ENCODE measurements at regions not wholly inside any gene's neighbourhood (a gene's known extent, or its start where the extent isn't known, plus 50 kb on each side); places are given as distances from the start of the nearest gene placed in this dataset.

DNA sequence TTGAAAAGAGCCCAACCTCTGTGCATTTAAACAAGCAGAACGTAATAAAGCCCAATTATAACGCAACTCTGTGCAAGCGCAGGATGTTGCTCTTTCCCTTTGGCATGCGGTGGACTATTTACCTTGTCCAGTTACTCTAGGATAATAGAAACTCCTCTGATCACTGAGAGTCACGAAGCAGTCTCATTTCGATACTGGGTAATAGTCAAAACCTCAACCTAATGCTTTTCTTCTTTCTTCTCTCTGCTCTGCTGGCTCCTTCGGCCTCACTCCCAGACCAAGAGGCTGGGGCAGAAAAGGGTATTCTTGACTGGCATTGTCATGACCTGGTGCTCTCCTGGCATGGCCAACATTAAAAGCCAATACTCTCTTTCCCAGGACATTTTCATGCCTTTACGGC, 89.7 kb upstream of the GCFC2 start:
- H4K20me1 ChIP-seq: no peaks in the 10 kb centered on the region
- no peaks in the 10 kb centered on the region for H3K36me3 ChIP-seq
- no peak for TF ChIP-seq Cebpa-rat (IDR thresholded peaks at IDR 0.05)
- no peaks in the 10 kb centered on the region for H3K27me3 ChIP-seq
- H3K9me3 ChIP-seq (replicated peaks in 1 of 11): no peaks in the 10 kb centered on the region
- H3K9ac ChIP-seq: no peak overlapping the region
- H3K4me2 ChIP-seq: peak overlapping the region in 2 of 11 experiments; percentile 42 to 46; a peak in 3 of 22 replicates
- no peak overlapping the region for H3K27ac ChIP-seq
- no peak overlapping the region for H3K4me3 ChIP-seq
- H3K4me1 ChIP-seq: peaks cover 0 to 14% (median 0%) of the 10 kb centered on the region in 10 experiments; a peak in 3 of 20 replicates

DNA sequence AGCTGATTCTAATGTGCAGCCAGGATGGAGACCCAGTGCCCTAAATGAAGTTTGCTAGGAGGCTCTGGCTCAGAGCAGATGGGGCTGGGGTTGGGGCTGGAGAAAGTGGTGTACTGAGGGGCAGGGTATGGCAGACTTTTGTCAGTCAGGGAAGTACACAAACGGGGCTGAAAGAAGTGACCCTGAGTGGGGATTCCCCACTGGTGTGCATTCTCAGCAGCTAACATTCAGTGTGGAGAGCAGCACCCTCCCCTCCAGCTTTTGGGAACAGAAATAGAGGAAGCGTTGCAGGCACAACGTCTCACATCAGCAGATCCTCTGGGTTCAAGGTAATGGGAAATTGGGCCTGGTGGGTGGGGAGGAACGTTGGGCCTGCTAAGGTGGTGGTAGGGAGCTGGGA, 89.1 kb upstream of the GCFC2 start:
- Histone ChIP-seq H3K4me3 (no peak overlapping the region), H3K9ac (no peak overlapping the region)

DNA sequence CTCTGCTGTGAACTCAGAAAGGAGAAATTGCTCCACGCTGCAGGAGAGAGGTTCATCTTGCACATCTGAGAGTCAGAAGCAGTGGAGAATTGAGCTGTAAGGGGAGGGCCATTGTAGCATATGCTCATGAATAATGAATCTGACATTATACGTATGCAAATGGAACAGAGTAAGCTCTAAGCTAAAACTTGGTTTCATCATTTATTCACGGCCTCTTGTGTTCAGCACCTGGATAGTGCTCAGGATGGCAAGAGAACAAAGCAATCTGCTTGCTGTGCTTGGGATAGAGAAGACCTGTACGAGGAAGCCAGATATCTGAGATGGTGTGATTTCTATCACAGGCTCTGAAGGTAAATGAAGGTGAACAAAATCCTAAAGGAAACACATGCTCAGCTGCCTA, 87.9 kb upstream of the GCFC2 start:
- H3K4me1 ChIP-seq: peaks cover 0 to 14% (median 0%) of the 10 kb centered on the region in 10 experiments; a peak in 3 of 20 replicates
- no peaks in the 10 kb centered on the region for H4K20me1 ChIP-seq
- H3K9ac ChIP-seq: no peak overlapping the region
- no peaks in the 10 kb centered on the region for H3K9me3 ChIP-seq (replicated peaks in 1 of 11)
- no peaks in the 10 kb centered on the region for H3K27me3 ChIP-seq
- H3K36me3 ChIP-seq: no peaks in the 10 kb centered on the region
- no peak overlapping the region for H3K27ac ChIP-seq
- H3K4me2 ChIP-seq: no peak overlapping the region
- TF ChIP-seq Cebpa-rat (IDR thresholded peaks at IDR 0.05): no peak
- no peak overlapping the region for H3K4me3 ChIP-seq

More for the DNA sequence above, 89.1 kb upstream of the GCFC2 start:
- Histone ChIP-seq H3K36me3 (no peaks in the 10 kb centered on the region), H4K20me1 (no peaks in the 10 kb centered on the region), H3K9me3 (replicated peaks in 1 of 11) (no peaks in the 10 kb centered on the region), H3K27me3 (no peaks in the 10 kb centered on the region), H3K4me1 (peaks cover 0 to 14% (median 0%) of the 10 kb centered on the region in 10 experiments; a peak in 3 of 20 replicates), H3K4me2 (peak overlapping the region in 2 of 11 experiments; percentile 42 to 46; a peak in 3 of 22 replicates), H3K27ac (no peak overlapping the region)
- TF ChIP-seq Cebpa-rat (IDR thresholded peaks at IDR 0.05): no peak

DNA sequence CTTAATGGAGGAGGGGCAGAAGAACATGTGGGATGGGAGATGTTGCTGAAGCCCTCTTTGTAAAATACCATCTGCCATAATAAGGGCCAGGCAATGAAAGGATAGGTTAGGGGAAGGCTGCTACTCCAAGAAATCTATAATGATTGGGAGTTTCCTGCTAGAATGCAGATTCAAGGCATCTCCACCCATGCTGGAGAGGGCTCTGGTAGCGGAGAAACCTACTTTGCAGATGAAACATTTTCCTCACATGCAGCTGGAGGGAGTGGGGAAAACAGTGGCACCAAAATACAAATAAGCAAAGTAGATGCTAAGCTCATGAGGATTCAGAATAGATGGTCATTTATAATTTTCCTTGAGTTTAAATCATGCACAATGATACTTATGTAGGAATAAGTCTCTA, 82.3 kb upstream of the GCFC2 start:
- no peaks in the 10 kb centered on the region for H3K27me3 ChIP-seq
- no peak for TF ChIP-seq Cebpa-rat (IDR thresholded peaks at IDR 0.05)
- no peak overlapping the region for H3K9ac ChIP-seq
- no peak overlapping the region for H3K4me2 ChIP-seq
- H4K20me1 ChIP-seq: no peaks in the 10 kb centered on the region
- no peak overlapping the region for H3K27ac ChIP-seq
- H3K36me3 ChIP-seq: no peaks in the 10 kb centered on the region
- H3K4me3 ChIP-seq: no peak overlapping the region
- H3K9me3 ChIP-seq (replicated peaks in 1 of 11): no peaks in the 10 kb centered on the region
- peaks cover 0 to 5% (median 0%) of the 10 kb centered on the region in 10 experiments; a peak in 2 of 20 replicates for H3K4me1 ChIP-seq

GRCh38 chr2:75792146-75792545, 81.4 kb upstream of the GCFC2 start:
- Histone ChIP-seq H3K27me3 (no peaks in the 10 kb centered on the region), H3K36me3 (no peaks in the 10 kb centered on the region), H3K4me1 (peaks cover 0 to 5% (median 0%) of the 10 kb centered on the region in 10 experiments; a peak in 2 of 20 replicates), H3K4me2 (no peak overlapping the region), H3K9me3 (replicated peaks in 1 of 11) (no peaks in the 10 kb centered on the region), H3K4me3 (no peak overlapping the region), H3K9ac (no peak overlapping the region), H3K27ac (no peak overlapping the region), H4K20me1 (no peaks in the 10 kb centered on the region)
- no peak for TF ChIP-seq Cebpa-rat (IDR thresholded peaks at IDR 0.05)

GRCh38 chr2:75790814-75791467, 80.2 kb upstream of the GCFC2 start:
- no peak overlapping the region for H3K9ac ChIP-seq
- H3K4me2 ChIP-seq: peak overlapping the region in 2 of 11 experiments; percentile 6 to 13; a peak in 2 of 22 replicates
- H4K20me1 ChIP-seq: no peaks in the 10 kb centered on the region
- H3K27me3 ChIP-seq: no peaks in the 10 kb centered on the region
- H3K36me3 ChIP-seq: no peaks in the 10 kb centered on the region
- TF ChIP-seq Cebpa-rat (IDR thresholded peaks at IDR 0.05): no peak
- no peak overlapping the region for H3K27ac ChIP-seq
- peaks cover 0 to 5% (median 0%) of the 10 kb centered on the region in 10 experiments; a peak in 2 of 20 replicates for H3K4me1 ChIP-seq
- H3K4me3 ChIP-seq: no peak overlapping the region
- no peaks in the 10 kb centered on the region for H3K9me3 ChIP-seq (replicated peaks in 1 of 11)

- H3K4me3 ChIP-seq: no peak overlapping the region
- H3K4me1 ChIP-seq: peaks cover 0 to 5% (median 0%) of the 10 kb centered on the region in 10 experiments; a peak in 2 of 20 replicates
- H3K9me3 ChIP-seq (replicated peaks in 1 of 11): no peaks in the 10 kb centered on the region
- no peak overlapping the region for H3K4me2 ChIP-seq
- H3K36me3 ChIP-seq: no peaks in the 10 kb centered on the region
- no peak overlapping the region for H3K9ac ChIP-seq
- no peaks in the 10 kb centered on the region for H3K27me3 ChIP-seq
- no peak for TF ChIP-seq Cebpa-rat (IDR thresholded peaks at IDR 0.05)
- H4K20me1 ChIP-seq: no peaks in the 10 kb centered on the region
- H3K27ac ChIP-seq: no peak overlapping the region
These were observed 79.6 kb upstream of the GCFC2 start for GRCh38 chr2:75790121-75790813.

GRCh38 chr2:75788902-75789301, 78.2 kb upstream of the GCFC2 start:
- no peak for TF ChIP-seq Cebpa-rat (IDR thresholded peaks at IDR 0.05)

GRCh38 chr2:75788154-75788553, 77.4 kb upstream of the GCFC2 start:
- H3K27me3 ChIP-seq: no peaks in the 10 kb centered on the region
- peaks cover 0 to 5% (median 0%) of the 10 kb centered on the region in 10 experiments; a peak in 2 of 20 replicates for H3K4me1 ChIP-seq
- no peak overlapping the region for H3K4me3 ChIP-seq
- H3K27ac ChIP-seq: no peak overlapping the region
- no peak overlapping the region for H3K9ac ChIP-seq
- H3K36me3 ChIP-seq: no peaks in the 10 kb centered on the region
- no peak overlapping the region for H3K4me2 ChIP-seq
- no peak for TF ChIP-seq Cebpa-rat (IDR thresholded peaks at IDR 0.05)
- H3K9me3 ChIP-seq (replicated peaks in 1 of 11): no peaks in the 10 kb centered on the region
- no peaks in the 10 kb centered on the region for H4K20me1 ChIP-seq

More at GRCh38 chr2:75788902-75789301, 78.2 kb upstream of the GCFC2 start:
- Histone ChIP-seq H3K27me3 (no peaks in the 10 kb centered on the region), H3K36me3 (no peaks in the 10 kb centered on the region), H4K20me1 (no peaks in the 10 kb centered on the region), H3K4me1 (peaks cover 0 to 5% (median 0%) of the 10 kb centered on the region in 10 experiments; a peak in 2 of 20 replicates), H3K4me3 (no peak overlapping the region), H3K27ac (no peak overlapping the region), H3K9me3 (replicated peaks in 1 of 11) (no peaks in the 10 kb centered on the region), H3K9ac (no peak overlapping the region), H3K4me2 (no peak overlapping the region)
